NCI-H748 (cell line): ENCODE measurements at regions not wholly inside any gene's neighbourhood (a gene's known extent, or its start where the extent isn't known, plus 50 kb on each side); places are given as distances from the start of the nearest gene placed in this dataset.

ENCODE experiments used
- DNase-seq: peaks from one replicate; lab custom pipeline; 2025; ENCODE audit not compliant: unreplicated experiment; lab: John Stamatoyannopoulos, UW

- DNase-seq: peak; percentile 26
Observed at GRCh38 chr7:121575194-121575765, 179.2 kb upstream of the FAM3C start.

- DNase-seq: no peak
Observed at GRCh38 chr7:121574109-121574508, 178.0 kb upstream of the FAM3C start.

GRCh38 chr7:121572615-121573014, 176.5 kb upstream of the FAM3C start:
- DNase-seq: peak; percentile 26

DNA sequence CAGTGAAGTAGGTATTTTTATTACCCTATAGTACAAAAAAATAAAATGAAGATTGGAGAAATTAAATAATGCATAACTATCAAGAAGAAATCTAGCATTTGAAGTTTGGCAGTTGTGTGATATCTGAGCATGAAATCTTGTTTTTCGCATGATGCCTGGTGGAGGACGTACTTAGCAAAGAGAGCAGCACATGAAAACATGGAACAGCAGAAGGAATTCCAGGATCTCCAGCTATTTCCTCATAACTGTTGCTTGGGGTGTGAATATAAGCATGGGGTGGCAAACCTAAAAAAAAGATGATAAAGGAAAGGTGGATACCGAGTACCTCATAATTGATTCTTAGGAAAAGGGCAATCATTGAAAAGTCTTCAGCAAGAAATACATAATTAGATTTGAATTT, 174.3 kb upstream of the FAM3C start:
- no peak for DNase-seq

GRCh38 chr7:121563177-121563576, 167.1 kb upstream of the FAM3C start:
- DNase-seq: no peak

- no peak for DNase-seq
Observed at GRCh38 chr7:121562259-121562658, 166.2 kb upstream of the FAM3C start.

DNA sequence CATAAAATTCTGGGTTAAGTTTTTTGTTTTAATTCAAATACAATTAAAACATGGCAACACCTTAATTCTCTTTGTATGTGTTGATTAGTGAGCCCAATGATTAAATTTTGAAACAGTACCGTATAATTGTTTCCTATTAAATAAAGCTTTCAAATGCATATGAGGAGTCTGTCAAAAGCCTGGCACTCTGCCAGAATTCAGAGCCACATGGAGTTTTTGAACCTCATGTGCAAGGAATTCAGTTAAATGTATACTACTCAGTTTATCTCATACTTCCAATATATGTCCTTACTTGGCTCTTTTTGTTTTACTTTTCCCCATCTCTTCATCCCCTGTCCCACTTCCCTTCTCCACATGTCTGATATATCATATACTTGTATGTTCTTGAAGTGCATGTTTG, 165.6 kb upstream of the FAM3C start:
- peak; percentile 60 for DNase-seq

DNA sequence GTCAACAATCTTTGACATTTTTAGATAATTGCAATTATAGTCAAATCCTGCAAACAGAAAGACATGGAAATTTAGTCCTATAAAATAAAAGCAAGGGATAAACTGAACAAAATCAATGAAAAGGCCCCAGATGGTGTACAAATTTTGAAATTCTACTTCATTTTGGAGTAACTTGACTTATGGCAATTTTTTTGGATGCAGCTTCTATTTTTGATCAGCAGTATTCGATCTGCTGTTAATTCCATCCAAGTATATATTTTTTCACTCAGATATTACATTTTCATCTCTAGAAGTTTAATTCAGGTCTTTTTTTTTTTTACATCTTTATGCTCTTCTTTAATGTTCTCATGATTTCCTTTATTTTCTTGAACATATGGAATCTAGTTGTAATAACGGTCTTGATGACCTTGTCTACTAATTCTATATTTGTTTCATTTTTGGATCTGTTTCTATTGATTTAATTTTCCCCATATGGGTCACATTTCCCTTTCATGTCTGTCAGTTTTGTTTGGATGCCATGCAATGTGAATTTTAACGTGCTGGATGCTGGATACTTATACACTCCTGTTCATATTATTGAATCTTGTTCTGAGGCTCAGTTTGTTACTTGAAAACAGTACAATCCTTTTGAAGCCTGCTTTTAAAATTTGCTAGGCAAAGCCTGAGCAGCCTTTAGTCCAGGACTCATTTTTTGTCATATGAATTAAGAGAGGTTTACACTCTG, 164.3 kb upstream of the FAM3C start:
- no peak for DNase-seq

GRCh38 chr7:121558288-121558687, 162.2 kb upstream of the FAM3C start:
- DNase-seq: peak; percentile 29

DNA sequence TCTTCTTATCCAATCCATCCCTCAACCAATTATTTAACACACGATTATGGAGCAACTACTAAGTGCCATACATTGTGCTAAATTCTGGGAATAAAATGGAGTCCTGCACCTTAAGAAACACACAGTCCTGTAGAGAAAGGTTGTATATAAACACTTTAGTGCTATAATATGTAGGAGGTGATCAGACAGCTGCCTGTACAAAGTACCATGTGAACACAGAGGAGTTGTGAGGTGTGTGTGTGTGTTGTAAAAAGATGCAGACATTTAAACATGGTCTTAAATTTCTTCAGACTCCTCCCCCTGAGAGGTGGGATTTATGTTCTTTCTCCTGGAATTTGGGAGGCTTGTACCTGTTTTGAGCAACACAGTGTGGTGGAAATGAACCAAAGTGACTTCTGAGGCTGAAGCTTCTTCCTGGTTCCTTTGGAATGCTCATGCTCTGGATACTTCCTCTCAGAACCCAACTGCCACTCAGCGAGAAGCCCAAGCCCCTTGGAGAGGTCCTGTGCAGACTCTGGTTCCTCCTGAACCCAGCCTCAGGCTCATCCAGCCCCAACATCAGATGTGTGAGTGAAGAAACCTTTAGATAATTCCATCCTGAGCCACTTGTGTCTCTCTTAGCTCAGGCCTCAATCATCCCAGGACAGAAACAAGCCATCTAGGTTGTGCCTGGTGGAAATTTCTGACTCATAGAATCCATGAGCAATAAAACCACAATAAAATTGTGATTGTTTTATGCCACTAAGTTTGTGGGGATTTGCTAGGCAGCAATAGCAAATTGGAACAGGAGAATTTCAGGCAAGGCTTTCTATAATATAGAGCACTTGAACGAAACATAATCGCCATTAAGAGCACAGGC, 161.2 kb upstream of the FAM3C start:
- no peak for DNase-seq

- no peak for DNase-seq
Observed at GRCh38 chr7:121555558-121555957, 159.4 kb upstream of the FAM3C start.

GRCh38 chr7:121547544-121548092, 151.5 kb upstream of the FAM3C start:
- peak; percentile 64 for DNase-seq

- DNase-seq: peak; percentile 53
Observed at GRCh38 chr7:121546632-121547543, 150.8 kb upstream of the FAM3C start.

GRCh38 chr7:121545418-121545817, 149.3 kb upstream of the FAM3C start:
- DNase-seq: peak; percentile 5

GRCh38 chr7:121544726-121545125, 148.6 kb upstream of the FAM3C start:
- no peak for DNase-seq

- no peak for DNase-seq
Observed at GRCh38 chr7:121544238-121544637, 148.1 kb upstream of the FAM3C start.

DNA sequence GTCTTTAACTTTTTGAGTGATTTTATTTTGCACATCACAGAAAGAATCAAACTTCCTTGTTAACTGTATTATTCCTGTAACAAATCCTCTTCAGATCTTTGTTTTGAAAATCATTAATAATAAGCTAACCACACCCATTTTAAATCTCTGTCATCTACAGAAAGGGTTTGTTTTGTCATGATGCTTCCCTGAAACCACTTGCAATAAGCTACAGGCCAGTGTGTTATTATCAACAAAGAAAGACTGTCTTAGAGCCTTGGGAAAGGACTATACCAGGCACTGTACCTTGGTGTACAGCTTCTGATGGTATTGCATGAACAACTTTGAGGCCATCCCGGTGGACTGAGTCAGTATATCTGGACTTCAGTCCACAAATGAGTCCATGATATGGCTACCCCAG, 145.3 kb upstream of the FAM3C start:
- DNase-seq: no peak

DNA sequence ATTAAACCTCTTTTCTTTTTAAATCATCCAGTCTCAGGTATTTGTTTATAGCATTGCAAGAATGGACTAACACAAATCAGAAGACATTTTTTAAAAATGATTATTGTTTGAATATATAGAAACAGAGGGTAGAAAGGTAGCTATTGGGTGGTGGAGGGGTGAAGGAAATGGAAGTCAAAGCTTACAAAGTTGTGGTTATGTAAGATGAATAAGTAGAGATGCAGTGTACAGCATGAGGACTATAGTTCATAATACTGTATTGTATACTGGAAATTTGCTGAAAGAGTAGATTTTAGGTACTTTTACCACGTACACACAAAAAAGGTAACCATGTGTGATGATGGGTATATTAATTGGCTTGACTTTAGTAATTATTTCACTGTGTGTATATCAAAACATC, 144.0 kb upstream of the FAM3C start:
- DNase-seq: no peak

DNA sequence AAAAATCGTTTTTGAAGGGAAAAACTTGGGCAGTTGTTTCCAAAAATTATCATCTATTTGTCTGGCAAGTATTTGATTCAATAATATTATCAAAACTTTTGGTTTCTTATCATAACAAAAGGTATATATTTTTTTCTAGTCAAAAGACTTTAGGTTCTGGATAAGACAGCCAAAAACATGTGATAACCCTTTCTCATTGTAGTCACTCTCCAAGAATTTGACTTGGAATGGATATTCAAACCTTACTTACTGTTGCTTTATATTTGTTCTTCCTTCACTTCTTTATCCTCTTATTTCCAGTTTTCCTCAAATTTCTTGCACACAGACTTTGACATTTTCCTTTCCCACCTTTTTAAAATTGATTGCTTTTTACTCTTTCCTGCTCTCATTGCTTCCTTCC, 140.9 kb upstream of the FAM3C start:
- DNase-seq: no peak

DNA sequence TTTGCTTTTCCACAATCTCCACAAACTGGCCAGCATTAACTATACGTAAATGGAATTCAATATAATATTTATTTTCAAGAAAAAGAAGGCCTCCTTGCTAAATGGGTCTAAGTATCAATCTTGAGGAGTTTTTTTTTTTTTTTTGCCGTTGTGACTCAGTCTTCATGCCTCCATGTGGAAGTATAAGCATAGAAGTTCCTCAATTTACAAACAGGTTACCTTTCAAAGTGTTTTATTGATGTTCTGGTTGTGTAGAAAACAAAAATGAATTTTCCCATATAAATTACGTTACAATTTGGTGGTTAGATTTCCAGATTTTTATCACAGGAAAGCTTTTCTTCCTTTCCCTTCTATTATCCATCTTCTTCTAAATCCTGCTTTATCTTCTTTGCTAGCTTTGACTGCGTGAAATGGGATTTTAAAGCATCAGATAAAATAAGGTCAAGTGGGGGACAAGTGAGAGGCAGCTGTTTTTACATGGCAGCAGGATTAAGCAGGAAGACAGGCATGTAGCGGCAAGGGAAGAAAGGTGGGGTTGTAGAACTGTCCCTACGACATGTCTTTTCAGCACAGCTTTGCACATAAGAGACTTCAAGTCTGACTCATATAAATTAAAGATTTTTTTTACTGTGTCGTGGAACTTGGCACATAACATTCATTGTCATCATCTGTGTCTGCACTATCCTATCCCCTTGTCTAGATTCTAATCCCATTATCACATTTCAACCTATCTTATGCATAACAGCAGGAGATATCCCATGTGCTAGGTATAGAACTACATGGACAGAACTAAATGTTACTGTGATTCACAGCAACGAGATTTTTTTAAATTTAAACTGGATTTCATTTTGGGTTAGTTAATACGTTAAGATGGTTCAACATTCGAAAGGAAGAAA, 135.3 kb upstream of the FAM3C start:
- no peak for DNase-seq
